ENCODE measurements at regions not wholly inside any gene's neighbourhood (a gene's known extent, or its start where the extent isn't known, plus 50 kb on each side); places are given as distances from the start of the nearest gene placed in this dataset.

- TF ChIP-seq CTCF (conservative IDR thresholded peaks at IDR 0.05): no peak
- no peak for TF ChIP-seq ZFX (IDR thresholded peaks at IDR 0.05)
These were observed 209.8 kb downstream of the TLE1 start for GRCh38 chr9:81479573-81479972.

Data from C4-2B (cell line).